GM23338 (cell line): ENCODE measurements at regions not wholly inside any gene's neighbourhood (a gene's known extent, or its start where the extent isn't known, plus 50 kb on each side); places are given as distances from the start of the nearest gene placed in this dataset.

Experiments
- ATAC-seq: fragments of 200-7000 bp; cut with Tn5 transposase; 3 replicates; pipeline ENCODE4 v1.9.1; 2020
- DNase-seq: peaks from one replicate; pipeline ENCODE4 v3.0.0-alpha.2; 2015; ENCODE audit warnings: low spot score
- H2AFZ ChIP-seq: fragments of 200-600 bp; sonication (generic); 2 replicates; pipeline ENCODE4 v1.8.0; 2016; ENCODE audit warnings: antibody characterized with exemption, mild to moderate bottlenecking, moderate library complexity
- H3F3A ChIP-seq: fragments of 200-600 bp; sonication (generic); replicated peaks from 2 replicates; pipeline ENCODE4 v1.8.0; 2017; ENCODE audit warnings: antibody characterized with exemption, mixed run types, low read depth
- H3K27ac ChIP-seq: fragments of 200-600 bp; sonication (generic); 2 replicates; pipeline ENCODE4 v1.6.1; 2016; ENCODE audit warnings: low read depth
- H3K27me3 ChIP-seq: fragments of 200-600 bp; sonication (generic); 2 replicates; pipeline ENCODE4 v1.8.0; 2016; ENCODE audit warnings: mild to moderate bottlenecking, mixed run types, moderate library complexity; ENCODE audit not compliant: insufficient read depth
- H3K36me3 ChIP-seq: fragments of 200-600 bp; sonication (generic); 2 replicates; pipeline ENCODE4 v1.8.0; 2016; ENCODE audit warnings: mild to moderate bottlenecking; ENCODE audit not compliant: insufficient read depth
- H3K4me1 ChIP-seq: fragments of 200-600 bp; sonication (generic); 2 replicates; pipeline ENCODE4 v1.8.0; 2016; ENCODE audit warnings: mild to moderate bottlenecking, moderate library complexity; ENCODE audit not compliant: insufficient read depth
- H3K4me2 ChIP-seq: fragments of 200-600 bp; sonication (generic); 2 replicates; pipeline ENCODE4 v1.7.1; 2017; ENCODE audit warnings: mixed run types
- H3K4me3 ChIP-seq: fragments of 200-600 bp; sonication (generic); 2 replicates; pipeline ENCODE4 v1.6.1; 2016; ENCODE audit warnings: mixed run types
- H3K79me2 ChIP-seq: fragments of 200-600 bp; sonication (generic); replicated peaks from 2 replicates; pipeline ENCODE4 v1.8.0; 2017; ENCODE audit warnings: mild to moderate bottlenecking; ENCODE audit not compliant: insufficient read depth
- H3K9me2 ChIP-seq: fragments of 200-600 bp; sonication (generic); 2 replicates; pipeline ENCODE4 v1.8.0; 2017; ENCODE audit not compliant: insufficient read depth
- H4K20me1 ChIP-seq: fragments of 200-600 bp; sonication (generic); replicated peaks from 2 replicates; pipeline ENCODE4 v1.8.0; 2017; ENCODE audit warnings: mild to moderate bottlenecking; ENCODE audit not compliant: insufficient read depth
- H3K27ac Mint-ChIP-seq: 2 replicates; pipeline ENCODE4 v1.8.0; 2020; ENCODE audit warnings: inconsistent platforms, mild to moderate bottlenecking, moderate library complexity, mixed read lengths
- H3K27me3 Mint-ChIP-seq: 3 replicates; pipeline ENCODE4 v1.8.0; 2022; ENCODE audit warnings: low read depth, mild to moderate bottlenecking, moderate library complexity, mixed read lengths, inconsistent platforms; ENCODE audit not compliant: insufficient read depth, poor library complexity
- H3K36me3 Mint-ChIP-seq: 3 replicates; pipeline ENCODE4 v1.8.0; 2021; ENCODE audit warnings: low read depth, mild to moderate bottlenecking, inconsistent platforms, moderate library complexity, mixed read lengths
- H3K4me1 Mint-ChIP-seq: 3 replicates; pipeline ENCODE4 v1.8.0; 2020; ENCODE audit warnings: mild to moderate bottlenecking, inconsistent platforms, mixed read lengths
- H3K4me3 Mint-ChIP-seq: 3 replicates; pipeline ENCODE4 v1.8.0; 2021; ENCODE audit warnings: moderate library complexity, mild to moderate bottlenecking, inconsistent platforms, mixed read lengths
- H3K9me3 Mint-ChIP-seq: 3 replicates; pipeline ENCODE4 v1.8.0; 2020; ENCODE audit warnings: moderate library complexity, mild to moderate bottlenecking, inconsistent platforms, mixed read lengths
- CREB1 ChIP-seq: fragments of 250-450 bp; sonication (Bioruptor Pico); IDR thresholded peaks from 2 replicates; pipeline ENCODE4 v1.5.0; 2020; ENCODE audit warnings: low read depth, mild to moderate bottlenecking, moderate library complexity
- CTCF ChIP-seq, 2 experiments: fragments of 200-600 bp in 1 of 2; sonication (generic) in 1 of 2; conservative IDR thresholded peaks; 2 replicates each; pipeline versions ENCODE4 v1.5.1 to v1.6.1; 2016 to 2017; ENCODE audit warnings: antibody characterized with exemption in 2 of 2, low read depth in 2 of 2, mild to moderate bottlenecking in 2 of 2, moderate library complexity in 1 of 2
- ETS1 ChIP-seq: IDR thresholded peaks from 2 replicates; pipeline ENCODE4 v1.6.1; 2016; ENCODE audit warnings: antibody characterized with exemption
- EZH2 ChIP-seq: fragments of 200-600 bp; sonication (generic); IDR thresholded peaks from one replicate; pipeline ENCODE4 v1.8.0; 2017; ENCODE audit warnings: antibody characterized with exemption, mild to moderate bottlenecking, low read depth; ENCODE audit not compliant: unreplicated experiment
- EZH2phosphoT487 ChIP-seq: fragments of 200-600 bp; sonication (generic); IDR thresholded peaks from one replicate; pipeline ENCODE4 v1.8.1; 2018; ENCODE audit warnings: antibody characterized with exemption; ENCODE audit not compliant: unreplicated experiment
- JUNB ChIP-seq: IDR thresholded peaks from one replicate; pipeline ENCODE4 v1.6.1; 2016; ENCODE audit warnings: antibody characterized with exemption; ENCODE audit not compliant: unreplicated experiment
- NANOG ChIP-seq: IDR thresholded peaks from 2 replicates; pipeline ENCODE4 v1.6.1; 2016; ENCODE audit warnings: antibody characterized with exemption, borderline replicate concordance
- POLR2AphosphoS5 ChIP-seq: IDR thresholded peaks from 2 replicates; pipeline ENCODE4 v1.6.1; 2016; ENCODE audit warnings: antibody characterized with exemption, low read depth
- REST ChIP-seq: IDR thresholded peaks from one replicate; pipeline ENCODE4 v1.6.1; 2018; ENCODE audit warnings: antibody characterized with exemption; ENCODE audit not compliant: unreplicated experiment
- STAT1 ChIP-seq: IDR thresholded peaks from one replicate; pipeline ENCODE4 v1.6.1; 2016; ENCODE audit warnings: antibody characterized with exemption; ENCODE audit not compliant: unreplicated experiment
- ZNF114 ChIP-seq: fragments of 250-450 bp; sonication (Bioruptor Pico); IDR thresholded peaks from 2 replicates; pipeline ENCODE4 v1.5.0; 2020; ENCODE audit warnings: mild to moderate bottlenecking, moderate library complexity
- ZNF331 ChIP-seq: fragments of 250-450 bp; sonication (Bioruptor Pico); IDR thresholded peaks from 2 replicates; pipeline ENCODE4 v1.5.0; 2020; ENCODE audit warnings: low read depth, mild to moderate bottlenecking, moderate library complexity
- ZNF462 ChIP-seq: fragments of 250-450 bp; sonication (Bioruptor Pico); IDR thresholded peaks from 2 replicates; pipeline ENCODE4 v1.5.0; 2020; ENCODE audit warnings: mild to moderate bottlenecking, moderate library complexity

- no peak overlapping the region for H3K4me2 ChIP-seq
Observed at GRCh38 chr5:124653666-124654065, 92.8 kb downstream of the ZNF608 start.

More at GRCh38 chr5:124653666-124654065, 92.8 kb downstream of the ZNF608 start:
- ATAC-seq (no peak), DNase-seq (no peak)
- Histone ChIP-seq H3K4me1 (peaks cover 57% of the 10 kb centered on the region), H3K27me3 (no peaks in the 10 kb centered on the region), H4K20me1 (no peaks in the 10 kb centered on the region), H3K36me3 (no peaks in the 10 kb centered on the region), H3K79me2 (peaks cover 87% of the 10 kb centered on the region), H3K9me2 (no peaks in the 10 kb centered on the region), H3K4me3 (no peak overlapping the region), H3K27ac (no peak overlapping the region), H3F3A (no peaks in the 10 kb centered on the region), H2AFZ (no peak overlapping the region)
- Mint-ChIP-seq H3K4me3 (no peak overlapping the region), H3K27me3 (peaks cover 5% of the 10 kb centered on the region), H3K27ac (no peak overlapping the region), H3K9me3 (no peaks in the 10 kb centered on the region), H3K36me3 (peaks cover 9% of the 10 kb centered on the region), H3K4me1 (peaks cover 53% of the 10 kb centered on the region)
- TF ChIP-seq POLR2AphosphoS5, result no peak
- TF ChIP-seq ZNF331, result no peak
- TF ChIP-seq CREB1 (CRISPR knock-in tag), result no peak
- TF ChIP-seq CTCF (conservative IDR thresholded peaks at IDR 0.05; ENCODE audit: low read depth in 2 of 2), result no peak
- TF ChIP-seq ETS1, result no peak
- TF ChIP-seq NANOG, result no peak
- no peak for TF ChIP-seq REST
- no peak for TF ChIP-seq ZNF462 (CRISPR knock-in tag)
- no peak for TF ChIP-seq ZNF114 (CRISPR knock-in tag)
- no peak for TF ChIP-seq STAT1
- TF ChIP-seq JUNB, result no peak
- no peak for TF ChIP-seq EZH2phosphoT487
- no peak for TF ChIP-seq EZH2
